Fibroblast of lung (primary cell): ENCODE measurements at regions not wholly inside any gene's neighbourhood (a gene's known extent, or its start where the extent isn't known, plus 50 kb on each side); places are given as distances from the start of the nearest gene placed in this dataset.

Experiments
- CTCF ChIP-seq, 2 donors: IDR thresholded peaks in 1 of 2; conservative IDR thresholded peaks in 1 of 2; 1 replicate in 1 of 2; 2 replicates in 1 of 2; pipeline ENCODE4 v1.5.1; 2011 to 2012; ENCODE audit warnings: low read length in 2 of 2, control low read depth in 1 of 2, inconsistent platforms in 1 of 2, low read depth in 1 of 2, mild to moderate bottlenecking in 1 of 2
- EZH2 ChIP-seq: IDR thresholded peaks from 2 replicates; pipeline ENCODE4 v1.5.1; 2012; ENCODE audit warnings: low read length, control low read depth, mild to moderate bottlenecking; ENCODE audit errors: missing control alignments

- TF ChIP-seq CTCF (conservative IDR thresholded peaks at IDR 0.05 in 1 of 2, IDR thresholded peaks at IDR 0.05 in 1 of 2; ENCODE audit: low read depth in 1 of 2, low read length in 2 of 2) = no peak
- TF ChIP-seq EZH2 = no peak
Observed at GRCh38 chr12:74120644-74121043, 417.0 kb upstream of the ATXN7L3B start.
